ENCODE measurements at regions not wholly inside any gene's neighbourhood (a gene's known extent, or its start where the extent isn't known, plus 50 kb on each side); places are given as distances from the start of the nearest gene placed in this dataset.

- TF ChIP-seq, protein P1, sequence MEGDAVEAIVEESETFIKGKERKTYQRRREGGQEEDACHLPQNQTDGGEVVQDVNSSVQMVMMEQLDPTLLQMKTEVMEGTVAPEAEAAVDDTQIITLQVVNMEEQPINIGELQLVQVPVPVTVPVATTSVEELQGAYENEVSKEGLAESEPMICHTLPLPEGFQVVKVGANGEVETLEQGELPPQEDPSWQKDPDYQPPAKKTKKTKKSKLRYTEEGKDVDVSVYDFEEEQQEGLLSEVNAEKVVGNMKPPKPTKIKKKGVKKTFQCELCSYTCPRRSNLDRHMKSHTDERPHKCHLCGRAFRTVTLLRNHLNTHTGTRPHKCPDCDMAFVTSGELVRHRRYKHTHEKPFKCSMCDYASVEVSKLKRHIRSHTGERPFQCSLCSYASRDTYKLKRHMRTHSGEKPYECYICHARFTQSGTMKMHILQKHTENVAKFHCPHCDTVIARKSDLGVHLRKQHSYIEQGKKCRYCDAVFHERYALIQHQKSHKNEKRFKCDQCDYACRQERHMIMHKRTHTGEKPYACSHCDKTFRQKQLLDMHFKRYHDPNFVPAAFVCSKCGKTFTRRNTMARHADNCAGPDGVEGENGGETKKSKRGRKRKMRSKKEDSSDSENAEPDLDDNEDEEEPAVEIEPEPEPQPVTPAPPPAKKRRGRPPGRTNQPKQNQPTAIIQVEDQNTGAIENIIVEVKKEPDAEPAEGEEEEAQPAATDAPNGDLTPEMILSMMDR (IDR thresholded peaks at IDR 0.05; ENCODE audit: poor library complexity): no peak
- TF ChIP-seq EZH2 (IDR thresholded peaks at IDR 0.05; ENCODE audit: borderline replicate concordance) (no peak), EZH2phosphoT487 (IDR thresholded peaks at IDR 0.05; ENCODE audit: low read depth, severe bottlenecking, unreplicated experiment) (no peak)
These were observed 1424.4 kb upstream of the MIR17HG start for GRCh38 chr13:89923052-89923451.
